Skin epidermis (tissue), 12 donors: ENCODE measurements at regions not wholly inside any gene's neighbourhood (a gene's known extent, or its start where the extent isn't known, plus 50 kb on each side); places are given as distances from the start of the nearest gene placed in this dataset.
"Not testable (repeated sequence)": the region's sequence is repeated elsewhere in the genome, so short reads cannot be mapped to it uniquely, and the experiment has no call there.

ENCODE experiments used
- H3K27ac ChIP-seq, 21 experiments: fragments of 200-600 bp; sonication (generic) in 11 of 21; one replicate each; pipeline ENCODE4 v1.5.0; 2020; ENCODE audit warnings: mild to moderate bottlenecking in 3 of 21, inconsistent platforms in 2 of 21, moderate library complexity in 2 of 21
- H3K4me3 ChIP-seq, 7 experiments: fragments of 200-600 bp; sonication (generic) in 2 of 7; one replicate each; pipeline ENCODE4 v1.5.0; 2020; ENCODE audit warnings: inconsistent platforms in 2 of 7, mild to moderate bottlenecking in 2 of 7, moderate library complexity in 1 of 7

DNA sequence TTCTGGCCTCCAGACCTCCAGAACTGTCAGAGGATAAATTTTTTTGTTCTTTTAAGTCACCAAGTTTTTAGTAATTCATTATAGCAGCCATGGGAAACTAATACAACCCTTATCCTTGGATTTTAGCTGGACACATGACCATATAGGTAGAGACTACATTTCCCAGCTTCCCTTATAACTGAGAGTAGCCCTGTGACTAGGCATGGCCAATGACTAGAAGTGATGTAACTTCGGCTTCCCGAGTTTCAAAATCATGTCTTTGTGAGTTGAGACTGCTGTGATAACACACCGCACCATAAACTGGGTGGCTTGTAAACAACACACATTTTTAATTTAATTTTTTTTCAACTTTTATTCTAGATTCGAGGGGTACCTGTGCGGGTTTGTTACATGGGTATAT, 134.0 kb upstream of the SERTAD2 start:
- Histone ChIP-seq H3K27ac (peak overlapping the region in 4 of 21 experiments; percentile 41 to 70 (median 56)), H3K4me3 (no peak overlapping the region)

DNA sequence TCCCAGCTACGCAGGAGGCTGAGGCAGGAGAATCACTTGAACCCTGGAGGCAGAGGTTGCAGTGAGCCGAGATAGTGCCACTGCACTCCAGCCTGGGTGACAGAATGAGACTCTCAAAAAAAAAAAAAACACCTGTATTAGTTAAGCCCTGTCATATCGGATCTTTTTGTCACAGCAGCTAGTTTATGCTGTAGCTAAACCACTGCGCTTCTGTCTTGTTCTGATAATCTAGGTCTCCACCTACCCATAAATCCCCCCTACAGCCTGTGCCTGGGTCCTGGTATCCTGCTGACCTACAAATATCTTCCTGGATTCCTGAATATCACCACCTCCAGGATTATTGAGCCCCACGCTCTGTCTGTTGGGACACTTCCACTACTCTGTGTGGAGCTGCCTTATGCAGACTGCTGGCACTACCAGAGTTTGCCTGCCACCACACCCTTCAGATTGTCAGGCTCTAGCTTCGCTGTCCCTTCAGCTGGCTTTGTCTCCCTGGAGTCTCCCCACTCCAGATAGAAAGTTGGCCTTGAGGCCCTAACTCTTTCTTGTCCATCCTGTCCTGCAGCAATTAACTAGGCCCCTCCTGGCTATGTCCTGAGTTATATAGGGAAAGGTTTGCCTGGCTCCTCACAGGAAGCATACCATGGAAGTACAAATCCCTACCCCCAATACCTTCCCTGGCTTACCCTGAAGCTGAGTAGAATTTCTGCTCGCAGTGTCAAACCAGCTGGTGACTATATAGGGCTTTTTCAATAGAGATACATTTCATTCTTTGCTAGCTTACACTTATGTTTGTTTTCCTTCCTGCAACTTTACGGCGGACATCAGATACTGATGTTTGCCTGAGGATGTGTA, 136.0 kb upstream of the SERTAD2 start:
- Histone ChIP-seq H3K4me3 (no peak overlapping the region), H3K27ac (no peak overlapping the region)

DNA sequence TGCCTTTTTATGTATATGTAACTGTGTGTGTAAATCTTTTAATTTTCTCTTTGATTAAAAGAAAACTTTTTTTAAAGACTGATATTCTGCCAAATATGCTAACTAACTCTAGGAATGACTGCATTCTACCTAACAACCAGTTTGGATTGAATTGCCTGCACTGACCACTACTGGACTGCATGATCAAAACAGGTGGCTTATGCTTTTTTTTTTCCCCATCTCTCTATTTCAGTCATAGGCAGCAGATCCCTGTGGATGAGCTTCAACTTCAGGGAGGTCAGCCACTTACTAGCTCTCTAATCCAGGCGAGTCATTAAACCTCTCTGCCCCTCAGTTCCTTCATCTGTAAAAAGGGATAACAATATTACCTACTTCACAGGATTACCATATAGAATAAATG, 138.6 kb upstream of the SERTAD2 start:
- Histone ChIP-seq H3K4me3 (no peak overlapping the region), H3K27ac (no peak overlapping the region)

DNA sequence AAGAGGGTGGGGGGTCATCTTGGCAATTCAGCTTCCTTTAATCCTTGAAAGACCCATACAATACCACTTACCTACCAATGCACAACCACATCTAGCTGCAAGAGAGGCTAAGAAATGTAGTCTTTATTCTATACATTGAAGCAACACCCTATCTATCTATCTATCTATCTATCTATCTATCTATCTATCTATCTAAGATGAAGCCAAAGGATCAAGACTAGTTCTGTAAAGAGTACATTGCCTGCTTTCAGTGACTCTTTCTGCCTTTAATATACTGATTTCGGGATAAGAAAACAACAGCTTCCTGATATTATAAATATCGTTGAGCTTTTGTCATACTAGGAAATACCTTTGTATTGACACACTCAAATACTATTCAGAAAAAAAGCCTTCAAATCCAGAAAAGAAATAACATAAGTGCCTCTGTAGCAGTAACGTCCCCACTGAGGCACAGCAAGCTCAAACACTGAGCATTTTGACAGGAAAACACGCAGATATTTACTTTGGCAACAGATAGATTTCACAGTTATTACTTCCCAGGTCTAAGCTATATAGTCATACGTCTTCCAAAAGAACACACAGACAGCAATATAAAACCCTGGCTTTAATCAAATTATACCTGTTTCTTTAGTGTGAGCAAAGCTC, 139.4 kb upstream of the SERTAD2 start:
- Histone ChIP-seq H3K4me3 (no peak overlapping the region), H3K27ac (no peak overlapping the region)

DNA sequence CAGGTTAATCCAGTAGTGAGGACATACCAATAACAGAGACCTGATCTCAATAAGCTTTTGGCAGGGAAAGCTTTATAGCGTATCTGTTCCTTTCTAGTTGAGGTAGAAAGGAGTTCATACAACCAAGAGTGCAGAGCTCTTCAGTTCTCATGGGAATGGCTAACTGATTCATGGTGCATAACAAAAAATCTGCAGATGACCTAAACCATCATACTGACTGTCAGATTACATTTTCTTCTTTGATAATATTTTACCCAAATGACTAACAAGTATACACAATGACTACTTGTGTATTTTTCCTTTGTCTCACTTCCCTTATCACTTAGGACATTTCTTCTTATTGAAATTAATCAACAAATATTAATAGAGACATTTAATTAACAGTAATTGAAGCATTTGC, 140.0 kb upstream of the SERTAD2 start:
- Histone ChIP-seq H3K4me3 (no peak overlapping the region), H3K27ac (no peak overlapping the region)

DNA sequence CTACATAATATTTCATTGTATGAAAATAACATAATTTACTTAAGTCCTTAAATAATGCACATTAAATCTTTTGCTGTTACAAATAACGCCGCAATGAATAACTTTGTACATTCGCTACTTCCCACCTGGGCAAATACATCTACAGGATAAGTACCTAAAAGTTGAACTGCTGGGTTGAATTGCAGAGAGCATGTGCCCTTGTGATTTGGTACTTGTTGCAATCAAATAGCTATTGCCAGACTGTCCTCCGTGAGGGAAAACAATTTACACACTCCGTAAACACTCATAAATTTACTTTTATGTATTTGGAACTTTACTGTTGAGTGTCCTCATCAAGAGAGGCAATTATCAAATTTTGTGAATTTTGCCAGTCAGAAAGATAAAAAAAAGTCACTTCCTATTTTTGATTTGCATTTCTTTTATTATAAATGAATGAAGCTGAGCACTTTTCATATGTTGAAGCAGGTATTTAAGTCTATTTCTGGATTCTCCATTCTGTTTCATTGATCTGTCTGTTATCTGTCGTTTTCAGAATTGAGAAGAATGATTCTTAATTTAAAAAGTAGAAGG, 140.8 kb upstream of the SERTAD2 start:
- H3K27ac ChIP-seq = no peak overlapping the region

DNA sequence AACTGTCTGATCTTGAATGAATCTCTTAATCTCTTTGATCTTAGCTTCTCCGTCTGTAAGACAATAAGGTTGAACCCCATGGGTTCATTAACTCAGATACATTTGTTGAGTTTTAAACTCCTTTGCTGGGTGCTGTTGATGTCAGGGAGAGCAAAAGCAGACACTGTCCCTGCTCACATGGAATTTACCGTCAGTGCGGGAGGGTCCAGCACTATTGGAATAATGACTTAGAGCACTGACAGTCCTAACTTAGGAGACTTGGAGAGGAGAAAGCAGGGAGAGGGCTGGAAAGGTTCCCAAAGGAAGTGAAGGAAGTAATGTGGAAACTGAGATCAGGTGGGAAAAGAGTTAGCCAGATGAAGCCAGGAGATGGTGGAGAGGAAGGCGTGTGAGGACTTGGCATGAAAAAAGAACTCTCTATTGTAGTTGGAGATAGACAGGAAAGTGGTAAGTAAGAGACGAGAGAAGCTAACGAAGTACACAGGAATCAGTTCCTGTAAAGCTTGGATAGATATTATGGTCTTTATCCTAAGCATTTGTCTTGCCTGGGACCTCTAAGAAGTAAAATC, 141.4 kb upstream of the SERTAD2 start:
- Histone ChIP-seq H3K4me3 (no peak overlapping the region), H3K27ac (no peak overlapping the region)

More for the DNA sequence above, 140.8 kb upstream of the SERTAD2 start:
- no peak overlapping the region for H3K4me3 ChIP-seq

DNA sequence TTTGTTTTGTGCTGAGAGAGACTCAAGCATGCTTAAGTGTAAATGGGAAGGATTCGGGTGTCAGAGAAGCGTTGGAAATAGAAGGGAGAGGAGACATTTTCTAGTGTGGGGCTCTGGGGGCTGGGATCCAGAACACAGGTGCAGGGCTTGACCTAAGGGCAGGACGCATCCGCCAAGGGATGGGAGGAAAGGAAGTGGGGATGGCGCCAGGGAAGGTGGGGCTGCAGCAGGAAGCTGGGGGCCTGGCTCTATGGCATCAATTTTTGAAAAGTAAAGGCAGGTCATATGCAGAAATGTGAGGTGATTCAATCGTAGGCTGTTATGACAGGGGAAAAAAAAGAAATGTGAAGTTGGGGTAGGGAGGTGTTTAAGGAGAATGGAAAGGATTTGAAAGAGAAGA, 143.2 kb upstream of the SERTAD2 start:
- Histone ChIP-seq H3K4me3 (no peak overlapping the region), H3K27ac (no peak overlapping the region)

DNA sequence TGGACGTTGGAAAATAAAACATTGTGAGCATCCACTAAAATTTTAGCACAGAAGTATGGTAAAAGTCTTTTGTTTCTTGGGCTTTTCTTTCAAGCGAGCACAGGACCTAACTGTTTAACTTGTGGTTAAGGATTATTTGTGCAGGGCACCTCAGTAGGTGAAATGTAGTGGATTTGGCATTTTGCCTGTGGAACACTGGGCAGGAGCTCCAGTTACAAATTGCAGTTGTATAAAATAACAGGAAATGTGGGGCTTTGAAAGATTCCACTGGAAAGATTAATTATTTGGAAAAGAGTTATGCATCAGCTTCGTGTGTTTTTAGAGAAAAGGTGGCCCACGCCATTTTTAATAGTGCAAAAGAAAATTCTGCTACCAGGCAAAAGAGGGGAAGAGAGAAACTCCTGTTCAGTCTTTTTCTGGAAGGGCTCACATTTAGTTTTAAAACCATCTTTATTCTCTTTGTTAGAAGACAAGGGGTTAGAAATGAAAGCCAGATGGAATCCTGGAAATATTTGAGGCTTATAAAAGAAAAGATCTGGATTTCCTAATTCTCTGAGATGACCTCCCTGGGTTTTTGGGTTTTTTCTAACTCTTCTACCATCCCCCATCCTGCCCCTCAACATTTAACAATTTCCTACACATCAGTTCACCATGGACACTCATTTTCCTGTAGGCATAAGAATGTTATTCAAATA, 144.3 kb upstream of the SERTAD2 start:
- H3K27ac ChIP-seq = peak overlapping the region in 8 of 21 experiments; percentile 3 to 70 (median 14)
- no peak overlapping the region for H3K4me3 ChIP-seq

DNA sequence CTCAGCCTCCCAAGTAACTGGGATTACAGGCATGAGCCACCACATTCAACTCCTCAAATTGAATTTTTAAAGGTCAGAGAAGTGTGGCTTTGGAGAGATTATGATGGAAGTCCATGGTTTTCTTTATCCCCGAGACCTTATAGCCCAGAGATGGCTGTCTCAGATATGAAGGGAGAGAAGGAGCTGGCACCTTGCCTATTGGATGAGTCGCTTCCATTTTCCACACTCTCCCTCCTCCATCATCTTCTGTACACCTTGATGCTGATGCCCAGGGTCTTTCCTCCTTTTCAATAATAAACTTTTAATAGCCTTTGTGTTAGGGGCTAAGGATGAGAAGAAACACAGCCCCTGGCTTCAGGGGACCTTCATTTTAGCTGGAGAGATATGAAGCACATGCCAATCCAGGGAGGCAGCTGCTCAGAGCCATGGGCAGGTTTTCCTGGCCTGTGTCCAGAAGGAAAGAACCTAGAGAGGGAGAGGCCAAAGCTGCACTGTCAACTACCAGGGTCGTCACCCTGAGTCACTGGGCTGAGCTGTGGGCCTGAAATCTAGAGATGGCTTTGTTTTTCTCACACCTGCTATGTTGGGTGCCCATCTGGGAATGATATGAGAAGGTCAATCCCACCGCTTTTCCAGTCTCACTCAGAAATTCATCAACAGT, 146.0 kb upstream of the SERTAD2 start:
- H3K4me3 ChIP-seq = no peak overlapping the region
- H3K27ac ChIP-seq = no peak overlapping the region

DNA sequence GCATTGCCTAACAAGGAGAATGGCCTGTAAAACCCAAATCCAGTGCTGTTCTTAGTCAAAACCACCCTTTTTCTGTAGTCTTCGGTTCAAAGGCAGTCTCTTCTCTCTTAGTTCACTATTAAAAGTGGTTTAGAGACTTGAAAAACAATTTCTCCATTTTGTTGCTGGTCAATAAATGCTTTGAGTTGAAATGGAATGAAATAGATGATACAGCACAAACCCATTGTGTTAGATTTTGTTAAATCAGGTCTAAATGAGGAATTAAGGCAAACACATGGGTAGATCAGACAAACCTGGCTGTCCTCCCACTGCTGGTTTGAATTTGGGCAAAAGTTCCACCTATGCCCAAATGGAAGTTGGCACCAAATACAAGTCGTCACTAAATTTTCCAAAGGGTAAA, 150.1 kb upstream of the SERTAD2 start:
- Histone ChIP-seq H3K4me3 (no peak overlapping the region), H3K27ac (no peak overlapping the region)

DNA sequence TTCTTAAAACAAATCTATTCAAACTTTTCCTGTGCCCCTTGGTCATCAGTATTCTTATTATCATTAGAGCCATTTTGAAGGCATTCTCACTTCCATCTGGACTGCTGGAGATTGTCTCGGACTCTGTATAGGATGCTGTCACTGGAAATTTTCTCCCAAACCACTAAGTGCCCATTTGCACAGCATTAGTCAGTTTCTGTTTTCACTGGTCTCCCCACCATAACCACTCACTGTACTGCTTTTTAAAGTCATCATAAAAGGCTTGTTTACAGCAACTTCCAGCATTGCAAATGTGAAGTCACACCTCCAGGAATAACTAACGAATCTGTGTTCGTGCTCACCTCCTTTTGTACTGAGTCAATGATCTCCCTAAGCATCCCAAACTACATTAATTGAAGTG, 150.9 kb upstream of the SERTAD2 start:
- no peak overlapping the region for H3K27ac ChIP-seq
- H3K4me3 ChIP-seq = no peak overlapping the region

DNA sequence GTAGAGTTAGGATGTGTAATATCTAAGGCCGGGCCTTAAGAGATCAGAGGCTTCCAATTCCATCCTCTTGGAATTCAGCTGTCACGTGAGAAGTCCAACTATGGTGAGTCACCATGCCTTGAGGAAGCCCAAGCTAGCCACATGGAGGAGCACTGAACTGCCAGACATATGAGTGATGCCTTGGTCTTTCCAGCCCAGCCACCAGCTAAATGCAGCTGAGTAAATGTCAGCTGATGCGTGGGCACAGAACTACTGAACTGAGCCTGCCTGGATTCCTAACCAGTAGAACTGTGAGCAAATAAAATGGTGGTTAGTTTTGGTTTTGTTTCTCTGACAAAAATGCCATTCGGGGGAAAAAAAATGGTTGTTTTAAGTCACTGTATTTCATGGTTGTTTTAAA, 153.7 kb upstream of the SERTAD2 start:
- Histone ChIP-seq H3K27ac (peak overlapping the region in 15 of 21 experiments; percentile 38 to 88 (median 64)), H3K4me3 (no peak overlapping the region)

DNA sequence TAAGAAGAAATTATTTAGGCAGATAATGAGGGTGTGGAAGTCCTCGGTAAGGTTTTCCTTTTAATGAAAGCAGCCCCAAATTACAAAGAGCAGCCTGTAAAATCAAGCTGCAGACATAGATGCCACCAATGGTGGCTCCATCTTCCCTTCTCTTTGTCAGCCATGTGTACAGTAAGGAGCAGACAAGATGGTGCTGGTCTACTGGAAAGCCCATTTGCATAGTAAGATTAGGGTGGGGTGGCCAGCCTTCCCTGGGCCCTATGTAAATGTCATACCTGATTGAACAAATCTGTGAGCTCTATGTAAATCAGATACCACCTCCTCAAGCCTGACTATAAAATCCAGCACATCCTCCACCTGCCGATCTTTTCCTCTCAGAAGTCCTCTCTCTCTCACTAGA, 154.4 kb upstream of the SERTAD2 start:
- Histone ChIP-seq H3K27ac (peak overlapping the region in 15 of 21 experiments; percentile 38 to 88 (median 64)), H3K4me3 (no peak overlapping the region)

DNA sequence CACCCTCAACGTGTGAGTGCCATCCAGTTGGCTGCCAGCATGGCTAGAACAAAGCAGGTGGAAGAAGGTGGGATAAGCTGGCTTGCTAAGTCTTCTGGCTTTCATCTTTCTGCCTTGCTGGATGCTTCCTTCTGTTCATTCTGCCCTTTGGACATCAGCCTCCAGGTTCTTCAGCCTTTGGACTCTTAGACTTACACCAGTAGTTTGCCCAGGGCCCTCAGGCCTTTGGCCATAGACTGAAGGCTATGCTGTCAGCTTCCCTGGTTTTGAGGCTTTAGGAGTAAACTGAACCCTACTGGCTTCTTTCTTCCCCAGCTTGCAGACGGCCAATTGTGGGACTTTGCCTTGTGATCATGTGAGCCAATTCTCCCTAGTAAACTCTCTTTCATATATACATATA, 155.0 kb upstream of the SERTAD2 start:
- Histone ChIP-seq H3K27ac (peak overlapping the region in 3 of 21 experiments; percentile 41 to 88 (median 81)), H3K4me3 (no peak overlapping the region)

DNA sequence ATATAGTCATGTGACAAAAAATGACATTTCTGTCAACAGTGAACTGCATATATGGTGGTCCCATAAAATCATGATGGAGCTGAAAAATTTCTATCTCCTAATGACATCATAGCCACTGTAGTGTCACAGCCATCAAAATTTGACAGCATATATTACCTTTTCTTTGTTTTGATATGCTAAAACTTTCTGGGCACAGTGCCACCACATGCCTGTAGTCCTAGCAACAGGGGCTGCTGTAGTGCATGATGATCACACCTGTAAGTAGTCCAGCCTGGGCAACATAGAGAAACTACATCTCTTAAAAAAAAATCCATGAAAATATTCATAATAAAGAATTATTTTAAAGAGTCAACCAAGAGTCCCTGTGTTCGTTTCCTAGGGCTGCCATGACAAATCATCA, 155.5 kb upstream of the SERTAD2 start:
- Histone ChIP-seq H3K27ac (no peak overlapping the region), H3K4me3 (no peak overlapping the region)

DNA sequence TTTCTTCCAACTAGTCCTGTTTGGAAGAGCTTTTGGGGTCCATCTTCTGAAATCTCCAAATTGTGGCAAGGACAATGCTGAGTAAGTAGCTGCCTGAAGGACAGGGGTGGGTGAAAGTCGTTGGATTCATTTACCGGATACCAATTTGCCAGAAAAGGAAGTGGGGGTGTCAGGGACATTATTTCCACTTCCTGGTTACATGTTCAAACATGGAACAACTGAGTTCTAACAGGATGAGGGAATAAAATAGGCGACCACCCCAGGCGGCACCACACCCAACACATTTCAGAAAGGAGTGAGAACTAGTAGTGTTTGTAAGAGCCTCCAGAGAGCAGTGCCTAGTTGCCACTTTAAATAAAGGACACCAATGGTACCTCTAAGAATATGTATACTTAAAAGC, 158.6 kb upstream of the SERTAD2 start:
- Histone ChIP-seq H3K4me3 (no peak overlapping the region), H3K27ac (peak overlapping the region in 4 of 21 experiments; percentile 6 to 35 (median 8))

DNA sequence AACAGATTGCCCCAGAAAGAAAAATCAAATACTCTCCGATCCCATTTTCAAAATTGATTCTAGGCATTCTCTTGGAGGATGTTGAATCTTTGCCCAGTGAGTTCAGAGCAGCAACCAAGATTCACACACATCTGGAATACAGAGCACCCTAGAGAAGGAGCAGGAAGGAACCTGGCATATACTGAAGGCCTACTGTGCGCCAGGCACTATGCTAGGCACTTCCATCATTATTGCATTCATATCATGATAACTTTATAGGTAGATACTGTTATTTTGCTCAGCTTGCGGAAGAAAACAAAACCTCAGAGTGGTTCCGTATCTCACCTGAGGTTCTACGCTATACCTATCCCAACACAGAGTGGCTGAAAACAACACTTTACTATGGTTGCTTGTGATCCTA, 160.3 kb upstream of the SERTAD2 start:
- no peak overlapping the region for H3K4me3 ChIP-seq
- H3K27ac ChIP-seq = no peak overlapping the region

DNA sequence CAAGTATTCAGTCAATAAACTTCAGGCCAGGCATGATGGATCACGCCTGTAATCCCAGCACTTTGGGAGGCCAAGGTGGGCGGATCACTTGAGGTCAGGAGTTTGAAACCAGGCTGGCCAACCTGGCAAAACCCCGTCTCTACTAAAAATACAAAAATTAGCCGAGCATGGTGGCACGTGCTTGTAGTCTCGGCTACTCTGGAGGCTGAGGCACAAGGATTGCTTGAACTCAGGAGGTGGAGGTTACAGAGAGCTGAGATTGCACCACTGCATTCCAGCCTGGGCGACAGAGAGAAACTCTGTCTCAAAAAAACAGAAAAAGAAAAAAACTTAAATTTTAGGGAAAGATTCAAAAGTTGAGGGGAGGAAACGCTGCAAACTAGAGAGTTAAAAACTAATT, 162.8 kb upstream of the SERTAD2 start:
- H3K4me3 ChIP-seq, H3K27ac ChIP-seq: not testable (repeated sequence)

DNA sequence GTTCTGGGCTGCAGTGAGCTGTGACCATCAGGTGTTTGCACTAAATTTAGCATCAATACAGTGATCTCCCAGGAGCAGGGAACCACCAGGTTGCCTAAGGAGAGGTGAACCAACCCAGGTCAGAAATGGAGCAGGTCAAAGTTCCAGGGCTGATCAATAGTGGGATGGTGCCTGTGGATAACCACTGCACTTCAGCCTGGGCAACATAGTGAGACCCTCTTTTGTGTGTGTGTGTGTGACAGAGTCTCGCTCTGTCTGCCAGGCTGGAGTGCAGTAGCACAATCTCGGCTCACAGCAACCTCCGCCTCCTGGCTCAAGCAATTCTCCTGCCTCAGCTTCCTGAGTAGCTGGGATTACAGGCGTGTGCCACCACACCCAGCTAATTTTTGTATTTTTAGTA, 163.7 kb upstream of the SERTAD2 start:
- Histone ChIP-seq H3K4me3 (no peak overlapping the region), H3K27ac (no peak overlapping the region)
